Mammary epithelial cell (primary cell): ENCODE measurements at regions not wholly inside any gene's neighbourhood (a gene's known extent, or its start where the extent isn't known, plus 50 kb on each side); places are given as distances from the start of the nearest gene placed in this dataset.
"Not testable (repeated sequence)": the region's sequence is repeated elsewhere in the genome, so short reads cannot be mapped to it uniquely, and the experiment has no call there.

Source experiments
- EZH2 ChIP-seq: IDR thresholded peaks from 2 replicates; pipeline ENCODE4 v1.6.1; 2012; ENCODE audit warnings: low read length, inconsistent platforms, borderline replicate concordance
- TF ChIP-seq, protein P1 (sequence below), 2 donors: IDR thresholded peaks in 1 of 2; conservative IDR thresholded peaks in 1 of 2; 2 replicates each; pipeline ENCODE4 v1.5.1; 2011 to 2012; ENCODE audit warnings: inconsistent platforms in 2 of 2, low read length in 2 of 2, mild to moderate bottlenecking in 2 of 2, control low read depth in 1 of 2, low read depth in 1 of 2; ENCODE audit not compliant: insufficient read depth in 1 of 2; ENCODE audit errors: extremely low read depth in 1 of 2

DNA sequence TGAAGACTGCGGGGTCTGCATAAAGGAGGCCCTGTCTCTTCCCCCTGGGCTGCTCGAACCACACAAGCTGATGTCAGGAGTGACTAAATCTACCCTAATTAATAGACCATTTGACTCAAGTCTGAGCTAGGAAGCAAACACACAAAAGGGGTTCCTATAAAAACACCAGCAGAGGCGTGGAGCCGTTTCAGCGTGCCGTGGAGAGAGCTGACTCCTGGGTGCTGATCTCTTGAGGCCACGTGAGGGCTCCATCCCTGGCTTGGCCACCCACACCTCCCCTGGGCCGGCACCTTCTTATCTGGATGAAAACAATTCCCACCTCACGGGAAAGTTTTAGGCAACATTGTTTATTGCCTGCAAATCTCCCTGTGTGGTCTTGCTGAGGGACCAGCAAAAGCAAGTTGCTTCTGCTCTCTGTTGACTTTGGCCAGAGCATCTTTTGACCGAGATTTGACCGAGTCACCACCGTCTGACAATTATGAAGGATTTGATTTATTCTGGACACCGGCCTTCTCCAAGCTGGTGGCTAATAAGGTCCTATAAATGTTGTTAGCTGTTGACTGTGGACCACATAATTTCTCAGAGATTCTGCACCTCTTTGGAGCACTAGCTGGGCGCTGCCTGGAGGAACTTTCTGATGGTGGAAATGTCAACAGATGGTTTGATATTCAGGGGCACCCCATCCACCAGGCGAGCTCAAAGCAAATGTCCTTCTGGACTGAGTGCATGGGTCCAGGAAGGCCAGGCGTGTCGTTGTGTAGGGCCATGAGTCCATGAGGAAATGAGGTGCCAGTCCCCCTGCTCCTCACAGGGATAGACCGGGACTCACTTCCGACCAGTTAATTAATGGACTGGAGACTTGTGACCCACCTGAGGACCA, 330.0 kb downstream of the CACNA1B start:
- TF ChIP-seq EZH2: not testable (repeated sequence)
- TF ChIP-seq, protein P1, sequence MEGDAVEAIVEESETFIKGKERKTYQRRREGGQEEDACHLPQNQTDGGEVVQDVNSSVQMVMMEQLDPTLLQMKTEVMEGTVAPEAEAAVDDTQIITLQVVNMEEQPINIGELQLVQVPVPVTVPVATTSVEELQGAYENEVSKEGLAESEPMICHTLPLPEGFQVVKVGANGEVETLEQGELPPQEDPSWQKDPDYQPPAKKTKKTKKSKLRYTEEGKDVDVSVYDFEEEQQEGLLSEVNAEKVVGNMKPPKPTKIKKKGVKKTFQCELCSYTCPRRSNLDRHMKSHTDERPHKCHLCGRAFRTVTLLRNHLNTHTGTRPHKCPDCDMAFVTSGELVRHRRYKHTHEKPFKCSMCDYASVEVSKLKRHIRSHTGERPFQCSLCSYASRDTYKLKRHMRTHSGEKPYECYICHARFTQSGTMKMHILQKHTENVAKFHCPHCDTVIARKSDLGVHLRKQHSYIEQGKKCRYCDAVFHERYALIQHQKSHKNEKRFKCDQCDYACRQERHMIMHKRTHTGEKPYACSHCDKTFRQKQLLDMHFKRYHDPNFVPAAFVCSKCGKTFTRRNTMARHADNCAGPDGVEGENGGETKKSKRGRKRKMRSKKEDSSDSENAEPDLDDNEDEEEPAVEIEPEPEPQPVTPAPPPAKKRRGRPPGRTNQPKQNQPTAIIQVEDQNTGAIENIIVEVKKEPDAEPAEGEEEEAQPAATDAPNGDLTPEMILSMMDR (conservative IDR thresholded peaks at IDR 0.05 in 1 of 2, IDR thresholded peaks at IDR 0.05 in 1 of 2; ENCODE audit: extremely low read depth in 1 of 2, insufficient read depth in 1 of 2, low read depth in 1 of 2, low read length in 2 of 2): not testable (repeated sequence)
